B cell (primary cell): ENCODE measurements at regions not wholly inside any gene's neighbourhood (a gene's known extent, or its start where the extent isn't known, plus 50 kb on each side); places are given as distances from the start of the nearest gene placed in this dataset.

Experiments
- CTCF ChIP-seq: fragments of 200-600 bp; IDR thresholded peaks from one replicate; pipeline ENCODE4 v1.8.0; 2022; ENCODE audit warnings: antibody characterized with exemption, mild to moderate bottlenecking
- EZH2 ChIP-seq: IDR thresholded peaks from 2 replicates; pipeline ENCODE4 v1.6.1; 2012; ENCODE audit warnings: borderline replicate concordance, low read depth, mild to moderate bottlenecking, moderate library complexity, low read length; ENCODE audit not compliant: insufficient read depth, poor library complexity, severe bottlenecking

GRCh38 chr13:42383025-42383424 lies 111.1 kb downstream of the AKAP11 start:
- TF ChIP-seq CTCF: no peak
- TF ChIP-seq EZH2: no peak
